ENCODE measurements at regions not wholly inside any gene's neighbourhood (a gene's known extent, or its start where the extent isn't known, plus 50 kb on each side); places are given as distances from the start of the nearest gene placed in this dataset.

DNA sequence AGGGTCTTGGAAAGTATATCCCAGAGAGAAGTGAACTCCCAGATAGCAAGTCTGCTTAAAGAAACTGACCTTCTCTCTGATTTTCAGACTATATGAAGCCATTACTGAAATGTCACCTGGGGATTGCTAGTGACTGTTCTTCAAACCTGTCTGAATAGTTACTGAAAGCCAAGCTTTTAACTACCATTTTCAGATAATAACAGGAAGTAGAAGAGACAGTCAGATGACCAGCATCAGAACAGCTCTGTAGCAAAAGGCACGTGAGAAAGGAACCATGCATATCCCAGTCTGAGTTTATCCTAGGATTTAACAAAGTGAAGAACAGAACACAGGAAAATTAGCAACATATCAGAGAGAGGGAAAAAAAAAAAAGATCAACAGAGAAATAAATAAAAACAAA is 74.9 kb upstream of the SELENOP start:
- TF ChIP-seq POLR2AphosphoS5 (IDR thresholded peaks at IDR 0.05; ENCODE audit: low read depth, low read length) (no peak), POLR2A (IDR thresholded peaks at IDR 0.05; ENCODE audit: low read depth, low read length) (no peak)
